ENCODE measurements at regions not wholly inside any gene's neighbourhood (a gene's known extent, or its start where the extent isn't known, plus 50 kb on each side); places are given as distances from the start of the nearest gene placed in this dataset.
"Not testable (repeated sequence)": the region's sequence is repeated elsewhere in the genome, so short reads cannot be mapped to it uniquely, and the experiment has no call there.

- intact Hi-C loops (cut with DNase I): no loop called here
- Histone ChIP-seq H3K27me3 (ENCODE audit: control insufficient read depth, insufficient read depth) (no peaks in the 10 kb centered on the region), H3K4me3 (ENCODE audit: low read length) (no peak overlapping the region), H3K27ac (ENCODE audit: low read length) (no peak overlapping the region), H3K4me1 (ENCODE audit: control insufficient read depth, insufficient read depth, low read length) (no peaks in the 10 kb centered on the region), H3K9me3 (ENCODE audit: control insufficient read depth, low read length) (no peaks in the 10 kb centered on the region)
- DNase-seq (no peak), ATAC-seq (no peak)
- WGBS: 46% methylated on average over 8 of the region's 8 CpGs
Observed at GRCh38 chr3:155995525-155996370, 124.6 kb upstream of the KCNAB1 start.

DNA sequence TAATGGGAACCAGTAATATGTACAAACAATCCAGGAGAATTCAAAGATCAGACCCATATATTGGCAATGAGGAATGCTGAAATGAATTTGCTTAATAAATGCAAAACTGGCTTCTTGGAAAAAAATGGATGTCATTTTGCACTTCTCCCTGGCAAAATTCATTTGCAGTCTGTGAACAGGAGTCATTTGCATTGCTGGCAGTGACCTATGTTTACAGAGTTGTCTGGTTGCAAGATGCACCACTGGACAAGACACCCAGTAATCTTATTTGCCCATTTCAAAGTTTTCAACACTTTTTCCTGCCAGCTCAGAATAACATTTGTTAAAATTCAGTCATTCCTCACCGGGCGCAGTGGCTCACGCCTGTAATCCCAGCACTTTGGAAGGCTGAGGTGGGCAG, 123.5 kb upstream of the KCNAB1 start:
- H3K4me1 ChIP-seq (ENCODE audit: control insufficient read depth, insufficient read depth, low read length): no peaks in the 10 kb centered on the region
- H3K9me3 ChIP-seq (ENCODE audit: control insufficient read depth, low read length): no peaks in the 10 kb centered on the region
- H3K27ac ChIP-seq (ENCODE audit: low read length): no peak overlapping the region
- no peak for DNase-seq
- H3K4me3 ChIP-seq (ENCODE audit: low read length): no peak overlapping the region
- intact Hi-C loops (cut with DNase I): no loop called here
- ATAC-seq: no peak
- 94% methylated on average over 3 of the region's 3 CpGs for WGBS
- no peaks in the 10 kb centered on the region for H3K27me3 ChIP-seq (ENCODE audit: control insufficient read depth, insufficient read depth)

DNA sequence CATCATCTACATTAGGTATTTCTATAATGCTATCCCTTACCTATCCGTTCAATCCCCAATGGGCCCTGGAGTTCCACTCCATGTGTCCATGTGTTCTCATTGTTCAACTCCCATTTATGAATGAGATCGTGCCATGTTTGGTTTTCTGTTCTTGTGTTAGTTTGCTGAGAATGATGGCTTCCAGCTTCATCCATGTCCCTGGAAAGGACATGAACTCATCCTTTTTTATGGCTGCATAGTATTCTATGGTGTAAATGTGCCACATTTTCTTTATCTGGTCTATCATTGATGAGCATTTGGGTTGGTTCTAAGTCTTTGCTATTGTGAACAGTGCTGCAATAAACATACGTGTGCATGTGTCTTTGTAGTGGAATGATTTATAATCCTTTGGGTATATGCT, 122.2 kb upstream of the KCNAB1 start:
- H3K4me3 ChIP-seq (ENCODE audit: low read length); H3K27me3 ChIP-seq (ENCODE audit: control insufficient read depth, insufficient read depth); H3K27ac ChIP-seq (ENCODE audit: low read length); ATAC-seq; DNase-seq; H3K9me3 ChIP-seq (ENCODE audit: control insufficient read depth, low read length); intact Hi-C loops (cut with DNase I); H3K4me1 ChIP-seq (ENCODE audit: control insufficient read depth, insufficient read depth, low read length): not testable (repeated sequence)
- 96% methylated on average over 3 of the region's 3 CpGs for WGBS

GRCh38 chr3:156005736-156006135, 114.6 kb upstream of the KCNAB1 start:
- Histone ChIP-seq H3K27ac (ENCODE audit: low read length) (no peak overlapping the region), H3K27me3 (ENCODE audit: control insufficient read depth, insufficient read depth) (peaks cover 2% of the 10 kb centered on the region), H3K4me3 (ENCODE audit: low read length) (no peak overlapping the region), H3K4me1 (ENCODE audit: control insufficient read depth, insufficient read depth, low read length) (no peaks in the 10 kb centered on the region), H3K9me3 (ENCODE audit: control insufficient read depth, low read length) (no peaks in the 10 kb centered on the region)
- no peak for ATAC-seq
- DNase-seq: no peak
- 31% methylated on average over 3 of the region's 3 CpGs for WGBS
- intact Hi-C loops (cut with DNase I): no loop called here

- Histone ChIP-seq H3K4me3 (ENCODE audit: low read length) (no peak overlapping the region), H3K27ac (ENCODE audit: low read length) (no peak overlapping the region), H3K27me3 (ENCODE audit: control insufficient read depth, insufficient read depth) (peaks cover 2% of the 10 kb centered on the region), H3K9me3 (ENCODE audit: control insufficient read depth, low read length) (no peaks in the 10 kb centered on the region), H3K4me1 (ENCODE audit: control insufficient read depth, insufficient read depth, low read length) (no peaks in the 10 kb centered on the region)
- ATAC-seq: no peak
- DNase-seq: peak in 1 of 3 donors; percentile 28
- intact Hi-C loops (cut with DNase I): no loop called here
- 51% methylated on average over 3 of the region's 3 CpGs for whole genome bisulfite sequencing
Observed at GRCh38 chr3:156010829-156011228, 109.5 kb upstream of the KCNAB1 start.

DNA sequence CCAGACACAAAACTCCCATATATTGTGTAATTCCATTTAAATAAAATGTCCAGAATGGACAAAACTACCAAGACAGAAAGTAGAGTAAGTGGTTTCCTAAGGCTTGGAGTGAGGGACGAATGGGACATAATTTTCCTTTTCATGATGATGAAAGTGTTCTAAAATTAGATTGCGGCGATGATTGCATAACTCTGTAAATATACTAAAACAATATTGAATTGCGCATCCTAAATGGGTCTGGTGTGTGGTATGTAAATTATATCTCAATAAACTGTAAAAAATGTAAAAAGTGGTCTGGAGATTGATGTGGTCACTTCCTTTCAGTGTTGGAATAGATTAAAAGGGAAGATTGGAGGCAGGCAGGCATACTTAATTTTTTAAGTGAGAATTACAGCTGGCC, 105.9 kb upstream of the KCNAB1 start:
- H3K4me3 ChIP-seq (ENCODE audit: low read length): no peak overlapping the region
- H3K27me3 ChIP-seq (ENCODE audit: control insufficient read depth, insufficient read depth): no peaks in the 10 kb centered on the region
- H3K4me1 ChIP-seq (ENCODE audit: control insufficient read depth, insufficient read depth, low read length): no peaks in the 10 kb centered on the region
- 80% methylated on average over 4 of the region's 4 CpGs for WGBS
- ATAC-seq (no peak), DNase-seq (no peak)
- intact Hi-C loops (cut with DNase I): no loop called here
- H3K27ac ChIP-seq (ENCODE audit: low read length): no peak overlapping the region
- H3K9me3 ChIP-seq (ENCODE audit: control insufficient read depth, low read length): no peaks in the 10 kb centered on the region

- no peak for ATAC-seq
- no peak overlapping the region for H3K4me3 ChIP-seq (ENCODE audit: low read length)
- H3K9me3 ChIP-seq (ENCODE audit: control insufficient read depth, low read length): no peaks in the 10 kb centered on the region
- no peaks in the 10 kb centered on the region for H3K4me1 ChIP-seq (ENCODE audit: control insufficient read depth, insufficient read depth, low read length)
- no peak overlapping the region for H3K27ac ChIP-seq (ENCODE audit: low read length)
- intact Hi-C loops (cut with DNase I): no loop called here
- 81% methylated on average over 4 of the region's 4 CpGs for whole genome bisulfite sequencing
- DNase-seq: no peak
- no peaks in the 10 kb centered on the region for H3K27me3 ChIP-seq (ENCODE audit: control insufficient read depth, insufficient read depth)
Observed at GRCh38 chr3:156016902-156017301, 103.5 kb upstream of the KCNAB1 start.

DNA sequence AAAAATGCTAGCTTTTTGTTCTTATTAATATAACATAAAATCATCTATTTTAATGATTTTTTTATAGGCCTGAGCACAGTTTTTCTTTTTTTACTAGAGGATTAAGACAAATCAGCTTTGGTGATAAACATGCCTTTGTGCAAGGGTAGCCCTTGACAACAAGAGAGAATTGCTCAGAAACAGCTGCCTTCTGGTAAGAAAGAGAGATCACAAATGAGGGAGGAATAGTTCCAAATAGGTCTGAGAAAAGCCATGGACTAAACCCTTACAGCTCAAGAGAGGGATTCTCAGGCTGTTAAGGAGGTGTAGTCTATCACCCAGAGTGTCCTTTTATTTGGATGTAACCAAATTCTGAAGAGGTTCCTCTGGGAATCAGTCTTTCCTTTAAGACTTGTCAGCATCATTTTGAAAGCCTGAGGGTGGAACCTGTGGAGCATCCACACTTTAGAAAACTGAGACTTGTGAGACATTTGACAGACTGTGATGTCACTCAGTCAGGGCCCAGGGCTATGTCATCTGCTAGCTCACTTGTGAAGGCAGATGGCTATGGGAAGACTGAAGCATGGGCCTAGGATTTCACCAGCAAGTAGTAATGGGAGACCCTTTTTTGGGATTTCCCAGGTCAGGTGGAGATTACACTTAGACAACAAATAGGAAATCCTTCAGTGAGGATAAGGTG, 102.9 kb upstream of the KCNAB1 start:
- H3K27me3 ChIP-seq (ENCODE audit: control insufficient read depth, insufficient read depth): no peaks in the 10 kb centered on the region
- H3K9me3 ChIP-seq (ENCODE audit: control insufficient read depth, low read length): no peaks in the 10 kb centered on the region
- no peak overlapping the region for H3K27ac ChIP-seq (ENCODE audit: low read length)
- intact Hi-C loops (cut with DNase I): no loop called here
- H3K4me1 ChIP-seq (ENCODE audit: control insufficient read depth, insufficient read depth, low read length): no peaks in the 10 kb centered on the region
- no peak overlapping the region for H3K4me3 ChIP-seq (ENCODE audit: low read length)
- no peak for DNase-seq
- no peak for ATAC-seq

DNA sequence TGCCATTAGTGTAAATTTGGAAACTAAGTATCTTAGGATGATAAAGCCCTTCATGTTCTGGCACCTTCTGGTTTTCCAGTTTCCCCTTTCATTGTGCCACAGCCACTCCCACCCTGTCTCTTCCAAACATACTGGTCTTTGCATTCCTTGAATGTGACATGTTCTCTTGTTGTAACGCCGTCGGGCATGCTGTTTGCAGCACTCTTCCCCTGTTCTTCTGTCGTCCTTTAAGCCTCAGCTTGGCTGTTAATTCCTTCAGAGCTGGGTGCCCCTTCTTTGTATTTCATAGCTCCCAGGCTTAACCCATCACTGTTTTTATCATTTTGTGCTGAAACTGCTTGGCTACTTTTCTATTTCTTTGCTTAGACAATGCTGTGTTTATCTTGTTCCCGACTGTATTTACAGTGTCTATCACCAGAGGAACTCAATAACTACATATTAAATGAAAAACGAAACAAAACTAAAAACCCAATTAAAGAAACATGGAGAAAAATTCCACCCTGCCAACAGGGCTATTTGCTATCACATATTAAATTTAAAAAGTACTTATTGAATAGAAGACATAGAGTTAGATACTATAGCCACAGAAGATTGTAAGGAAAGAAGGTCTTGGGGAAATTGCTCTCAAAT, 95.4 kb upstream of the KCNAB1 start:
- no peak overlapping the region for H3K27ac ChIP-seq (ENCODE audit: low read length)
- H3K4me3 ChIP-seq (ENCODE audit: low read length): no peak overlapping the region
- DNase-seq (no peak), ATAC-seq (no peak)
- intact Hi-C loops (cut with DNase I): no loop called here
- H3K27me3 ChIP-seq (ENCODE audit: control insufficient read depth, insufficient read depth): no peaks in the 10 kb centered on the region
- no peaks in the 10 kb centered on the region for H3K9me3 ChIP-seq (ENCODE audit: control insufficient read depth, low read length)
- WGBS: 19% methylated on average over 6 of the region's 6 CpGs
- no peaks in the 10 kb centered on the region for H3K4me1 ChIP-seq (ENCODE audit: control insufficient read depth, insufficient read depth, low read length)

- Histone ChIP-seq H3K9me3 (ENCODE audit: control insufficient read depth, low read length) (no peaks in the 10 kb centered on the region), H3K27me3 (ENCODE audit: control insufficient read depth, insufficient read depth) (no peaks in the 10 kb centered on the region), H3K4me1 (ENCODE audit: control insufficient read depth, insufficient read depth, low read length) (no peaks in the 10 kb centered on the region), H3K27ac (ENCODE audit: low read length) (no peak overlapping the region), H3K4me3 (ENCODE audit: low read length) (no peak overlapping the region)
- intact Hi-C loops (cut with DNase I): no loop called here
- 76% methylated on average over 4 of the region's 4 CpGs for WGBS
- no peak for ATAC-seq
- no peak for DNase-seq
Observed at GRCh38 chr3:156029208-156029607, 91.2 kb upstream of the KCNAB1 start.

GRCh38 chr3:156030723-156031122, 89.7 kb upstream of the KCNAB1 start:
- H3K27me3 ChIP-seq (ENCODE audit: control insufficient read depth, insufficient read depth): no peaks in the 10 kb centered on the region
- H3K9me3 ChIP-seq (ENCODE audit: control insufficient read depth, low read length): no peaks in the 10 kb centered on the region
- intact Hi-C loops (cut with DNase I): no loop called here
- no peak overlapping the region for H3K27ac ChIP-seq (ENCODE audit: low read length)
- H3K4me3 ChIP-seq (ENCODE audit: low read length): no peak overlapping the region
- DNase-seq: no peak
- 84% methylated on average over 4 of the region's 4 CpGs for WGBS
- no peak for ATAC-seq
- no peaks in the 10 kb centered on the region for H3K4me1 ChIP-seq (ENCODE audit: control insufficient read depth, insufficient read depth, low read length)
